GM21423 (cell line): ENCODE measurements at regions not wholly inside any gene's neighbourhood (a gene's known extent, or its start where the extent isn't known, plus 50 kb on each side); places are given as distances from the start of the nearest gene placed in this dataset.
"Not testable (repeated sequence)": the region's sequence is repeated elsewhere in the genome, so short reads cannot be mapped to it uniquely, and the experiment has no call there.

Experiments used
- ATAC-seq: cut with Tn5 transposase; IDR thresholded peaks from one replicate; pipeline ENCODE4 v1.9.1; 2021; ENCODE audit warnings: mild to moderate bottlenecking, moderate library complexity; ENCODE audit not compliant: unreplicated experiment

DNA sequence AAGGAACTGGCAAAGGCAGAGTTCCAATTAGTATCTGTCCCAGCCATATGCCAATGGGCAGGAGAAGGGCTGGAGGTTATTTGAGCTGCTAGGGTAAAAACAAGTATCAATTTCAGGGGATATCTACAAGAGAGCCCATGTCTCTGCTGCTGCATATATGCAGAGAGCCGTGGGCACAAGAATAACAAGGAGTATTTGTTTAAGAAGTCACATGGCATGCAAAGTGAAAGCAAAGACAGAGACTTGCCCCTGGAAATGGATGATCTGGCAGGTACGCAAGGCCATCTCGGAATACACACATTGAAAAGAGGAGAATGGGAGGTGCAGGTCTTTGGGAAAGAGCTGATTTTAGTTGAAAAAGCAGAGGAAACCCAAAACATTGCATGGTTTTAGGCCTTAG, 170.6 kb downstream of the EVA1A start:
- ATAC-seq = no peak

DNA sequence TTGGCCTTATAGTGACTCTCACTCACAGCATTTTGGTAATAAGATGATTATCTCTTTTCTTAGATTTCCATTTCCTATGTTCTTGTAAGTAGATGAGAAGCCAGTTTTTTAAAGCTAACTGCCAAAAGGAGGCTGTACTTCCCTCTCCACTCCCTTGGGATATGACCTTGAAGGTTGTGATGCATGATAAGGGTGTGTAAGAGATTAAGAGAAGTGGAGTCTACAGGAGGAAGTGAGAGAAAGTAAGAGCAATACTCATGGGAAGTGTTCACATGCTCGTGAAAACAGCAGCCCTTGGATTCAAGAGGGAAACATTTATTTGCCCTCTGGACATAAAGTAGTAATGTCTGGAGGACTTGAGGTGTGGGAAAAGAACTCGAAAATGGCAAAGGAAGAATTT, 171.5 kb downstream of the EVA1A start:
- no peak for ATAC-seq

DNA sequence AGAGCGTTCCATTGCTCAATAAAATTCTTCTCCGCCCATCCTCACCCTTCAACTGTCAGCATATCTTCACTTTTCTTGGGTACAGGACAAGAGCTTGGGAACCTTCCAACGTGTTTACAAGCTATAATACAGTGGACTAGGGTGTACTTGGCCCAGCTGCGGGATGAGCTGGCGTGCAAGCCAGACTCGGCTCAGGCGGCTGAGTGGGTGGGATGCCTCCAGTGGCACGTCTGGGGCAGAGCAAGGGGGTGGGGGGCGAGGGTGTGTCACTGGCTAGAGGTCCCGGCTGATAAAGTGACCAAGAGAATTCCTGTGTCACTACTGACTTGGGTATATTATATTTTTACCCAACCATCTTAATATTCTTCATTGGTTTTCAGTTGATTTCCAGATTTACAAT, 179.7 kb downstream of the EVA1A start:
- ATAC-seq = no peak

DNA sequence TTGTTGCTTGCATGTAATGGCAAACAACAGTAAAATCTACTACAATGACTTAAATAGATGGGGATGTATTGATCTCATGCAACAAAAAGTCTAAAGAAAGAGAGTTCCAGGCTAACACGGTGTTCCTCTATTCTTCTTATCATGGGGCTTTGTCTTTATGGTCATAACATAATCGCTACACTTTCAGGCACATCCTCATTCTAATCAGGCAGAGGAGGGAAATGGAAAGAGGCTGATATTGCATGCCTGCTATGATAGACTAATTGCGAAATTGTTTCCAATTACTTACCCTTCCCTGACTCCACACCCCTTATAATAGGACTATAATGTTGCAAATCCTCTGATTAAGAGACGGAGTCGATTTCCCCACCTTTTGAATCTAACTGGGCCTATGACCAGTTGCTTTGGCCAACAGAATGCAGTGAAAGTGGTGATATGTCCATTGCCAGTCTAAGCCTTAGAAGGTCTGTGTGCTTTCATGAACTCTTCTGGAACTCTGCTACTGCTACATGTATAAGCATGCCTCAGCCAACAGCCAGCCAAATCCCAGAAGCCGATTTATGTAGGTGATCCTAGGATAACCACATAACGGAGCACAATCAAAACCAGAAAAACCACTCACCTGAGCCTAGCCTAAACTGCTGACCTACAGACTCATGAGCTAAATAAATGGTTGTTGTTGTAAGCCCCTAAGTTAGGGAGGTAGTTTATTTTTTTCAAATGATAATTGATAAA, 180.3 kb upstream of the TACR1 start:
- ATAC-seq = no peak

DNA sequence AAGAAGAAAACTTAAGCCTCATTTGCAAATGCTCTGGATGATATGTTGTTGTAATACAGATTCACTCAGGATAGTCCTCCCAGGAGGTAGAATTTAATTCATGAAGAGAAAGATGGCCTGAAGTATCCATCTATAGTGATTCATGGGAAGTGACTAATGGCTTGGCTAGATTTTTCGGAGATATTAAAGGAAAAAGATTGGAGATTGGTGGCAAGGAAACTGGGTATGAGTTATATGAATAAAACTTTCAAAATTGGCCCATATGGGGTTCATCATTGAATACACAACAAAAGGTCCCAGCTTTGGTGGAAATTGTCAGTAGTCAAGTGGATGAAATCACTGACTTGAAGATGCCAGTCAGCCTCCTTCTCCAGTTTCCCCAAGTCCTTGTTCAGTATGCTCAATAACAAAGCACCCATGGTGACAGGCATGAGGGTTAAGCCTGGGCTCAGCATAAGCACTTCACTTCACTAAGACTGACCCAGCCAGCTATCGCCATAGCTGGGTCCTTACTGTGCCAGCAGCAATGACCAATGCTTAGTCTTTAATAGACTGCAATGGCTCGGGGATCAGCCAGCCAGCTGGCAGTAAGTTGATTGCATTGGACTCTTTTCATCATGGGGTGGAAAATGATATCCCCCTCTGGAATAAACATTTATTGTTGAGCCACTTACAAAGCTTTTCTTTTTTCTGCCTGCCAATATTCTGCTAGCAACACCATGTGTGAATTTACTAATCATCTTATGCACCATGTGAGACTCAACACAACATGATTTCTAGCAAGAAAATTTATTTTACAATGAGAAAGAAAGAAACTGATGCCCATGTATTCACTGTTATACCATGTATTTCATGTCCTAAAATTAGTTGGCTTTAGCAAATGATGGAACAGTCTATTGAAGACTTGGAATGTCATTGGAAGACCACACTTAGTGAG, 176.6 kb upstream of the TACR1 start:
- ATAC-seq = no peak

DNA sequence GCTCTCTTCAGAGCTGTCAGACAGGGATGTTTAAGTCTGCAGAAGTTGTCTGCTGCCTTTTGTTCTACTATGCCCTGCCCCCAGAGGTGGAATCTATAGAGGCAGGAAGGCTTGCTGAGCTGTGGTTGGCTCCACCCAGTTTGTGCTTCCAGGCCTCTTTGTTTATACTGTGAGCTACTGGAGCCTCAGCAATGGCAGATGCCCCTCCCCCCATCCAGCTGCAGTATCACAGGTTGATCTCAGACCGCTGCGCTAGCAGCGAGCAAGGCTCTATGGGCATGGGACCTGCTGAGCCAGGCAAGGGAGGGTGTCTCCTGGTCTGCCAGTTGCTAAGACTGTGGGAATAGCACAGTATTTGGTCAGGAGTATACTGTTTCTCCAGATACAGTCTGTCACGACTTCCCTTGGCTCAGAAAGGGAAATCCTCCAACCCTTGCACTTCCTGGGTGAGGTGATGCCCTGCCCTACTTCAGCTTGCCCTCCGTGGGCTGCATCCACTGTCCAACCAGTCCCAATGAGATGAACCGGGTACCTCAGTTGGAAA, 175.2 kb upstream of the TACR1 start:
- not testable (repeated sequence) for ATAC-seq

DNA sequence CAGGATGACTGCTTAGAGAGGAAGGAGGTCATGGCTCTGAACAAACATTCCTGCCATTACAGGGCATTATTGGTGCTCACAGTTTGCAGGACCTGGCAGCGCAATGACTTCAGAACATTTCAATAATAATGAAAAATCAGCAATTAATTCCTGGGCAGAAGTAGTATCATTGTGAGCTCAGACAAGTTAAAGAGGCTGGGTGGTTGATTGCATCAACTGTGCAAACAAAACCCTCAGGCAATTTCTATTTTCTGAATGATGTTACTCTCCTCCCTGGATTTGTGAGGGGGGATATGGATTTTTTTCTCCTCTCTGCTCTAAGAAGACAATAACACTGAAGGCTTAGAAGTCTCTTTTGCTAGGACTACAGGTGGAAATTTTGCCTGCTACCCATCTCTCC, 168.1 kb upstream of the TACR1 start:
- ATAC-seq = no peak

DNA sequence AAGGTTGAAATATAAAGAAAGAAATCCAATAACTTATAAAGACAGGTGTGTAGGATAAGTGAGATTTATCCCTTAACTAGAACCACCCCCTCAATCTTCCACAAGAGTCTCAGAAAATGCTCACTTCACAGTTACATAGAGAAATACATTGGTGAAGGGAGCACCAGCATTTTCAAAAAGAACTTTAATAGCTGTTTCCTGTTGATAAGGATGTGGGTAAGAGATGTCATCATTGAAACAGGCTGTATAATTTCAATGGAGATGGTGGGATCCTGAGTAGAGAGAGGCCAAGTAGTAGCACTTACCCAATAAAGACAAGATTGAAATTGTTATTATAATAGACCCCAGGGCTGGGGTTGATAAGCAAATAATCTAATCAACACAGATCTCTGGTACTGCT, 162.2 kb upstream of the TACR1 start:
- ATAC-seq = no peak

DNA sequence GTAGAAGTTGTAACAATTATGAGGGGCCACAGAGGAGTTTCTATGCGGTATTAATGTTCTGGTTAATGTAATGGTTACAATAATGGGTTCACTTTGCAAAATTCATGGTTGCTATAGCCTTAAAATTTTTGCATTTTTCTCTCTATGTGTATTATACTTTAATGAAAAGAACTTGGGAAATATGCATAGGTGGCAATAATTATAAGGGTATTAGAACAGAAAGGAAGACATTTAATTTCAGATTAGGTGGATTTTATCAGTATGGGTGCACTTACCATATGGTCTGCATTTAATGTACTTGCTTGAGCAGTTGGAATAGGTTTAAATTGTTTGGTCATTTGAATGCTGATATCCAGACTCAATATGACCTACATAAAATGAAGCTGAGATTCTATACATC, 161.6 kb upstream of the TACR1 start:
- ATAC-seq = no peak

DNA sequence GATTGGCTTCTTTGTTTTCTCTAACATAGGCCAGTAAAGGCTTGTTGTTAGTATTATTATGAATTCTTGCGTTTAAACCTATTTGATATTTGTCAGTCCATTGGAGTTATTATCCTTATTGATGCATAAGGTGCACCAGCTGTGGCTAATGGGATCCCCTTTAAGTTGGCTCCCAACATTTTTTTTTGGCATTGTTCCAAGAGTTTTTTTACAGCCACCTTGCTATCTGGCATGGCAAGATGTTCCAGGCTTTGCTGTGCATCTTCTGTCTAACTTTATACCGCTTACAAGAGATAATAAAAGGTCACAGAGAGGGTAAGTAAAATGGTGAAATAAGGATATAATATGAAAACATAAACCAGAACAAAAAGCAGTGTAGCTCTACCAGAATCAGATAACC, 157.5 kb upstream of the TACR1 start:
- ATAC-seq = no peak

DNA sequence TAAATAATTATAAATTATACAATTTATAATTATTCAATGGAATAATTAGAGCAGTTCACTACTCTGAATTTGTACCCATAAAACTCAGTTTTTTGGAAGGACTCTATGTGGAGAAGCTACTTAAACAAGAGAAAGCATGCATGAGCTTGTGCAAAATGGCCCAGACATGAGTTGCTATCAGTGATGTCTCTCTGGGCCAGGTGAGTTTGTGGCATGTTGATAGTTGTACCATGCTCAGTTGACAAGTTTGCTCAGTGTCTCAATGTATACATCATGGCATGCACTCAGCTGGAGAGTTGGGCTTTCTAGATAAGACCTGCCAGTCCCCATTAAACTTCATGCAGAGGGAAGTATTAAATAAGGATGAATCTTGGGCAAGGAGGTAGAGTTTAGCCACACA, 153.8 kb upstream of the TACR1 start:
- no peak for ATAC-seq

DNA sequence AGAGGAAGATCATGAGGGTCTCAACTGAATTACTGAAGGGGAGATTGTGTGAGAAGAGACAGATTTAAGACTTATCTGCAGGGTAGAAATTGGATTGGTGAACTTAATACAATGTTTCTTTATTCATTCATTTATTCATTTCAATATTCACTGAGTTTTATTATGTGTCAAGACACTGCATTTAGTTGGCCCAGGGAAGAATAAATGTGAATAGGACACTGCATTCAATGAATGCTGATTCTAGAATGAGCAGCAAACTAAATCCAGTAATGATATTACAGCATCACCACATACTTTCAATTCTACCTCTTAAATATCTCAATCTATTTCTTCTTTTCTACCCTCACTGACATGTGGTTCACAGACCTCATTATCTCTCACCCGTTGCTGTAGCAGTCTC, 149.0 kb upstream of the TACR1 start:
- ATAC-seq = no peak

DNA sequence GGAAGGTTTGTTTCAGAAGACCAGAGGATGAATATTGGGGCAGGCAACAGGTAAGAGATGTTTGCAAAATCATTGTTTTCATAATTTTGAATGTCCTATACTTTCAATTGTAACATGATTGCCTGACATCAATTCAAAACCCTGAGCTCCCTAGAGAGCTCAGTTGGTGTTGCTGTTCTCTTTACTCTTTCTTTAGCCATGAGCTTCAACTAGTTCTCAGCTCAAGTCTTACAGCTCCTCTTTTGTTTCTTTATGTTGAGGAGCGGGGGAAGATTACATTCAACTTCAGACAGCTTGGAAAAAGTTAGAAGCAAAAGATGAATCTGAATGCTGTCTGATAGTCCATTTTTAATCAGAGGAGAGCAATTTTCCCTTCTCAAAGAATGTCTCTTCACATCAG, 144.8 kb upstream of the TACR1 start:
- no peak for ATAC-seq

DNA sequence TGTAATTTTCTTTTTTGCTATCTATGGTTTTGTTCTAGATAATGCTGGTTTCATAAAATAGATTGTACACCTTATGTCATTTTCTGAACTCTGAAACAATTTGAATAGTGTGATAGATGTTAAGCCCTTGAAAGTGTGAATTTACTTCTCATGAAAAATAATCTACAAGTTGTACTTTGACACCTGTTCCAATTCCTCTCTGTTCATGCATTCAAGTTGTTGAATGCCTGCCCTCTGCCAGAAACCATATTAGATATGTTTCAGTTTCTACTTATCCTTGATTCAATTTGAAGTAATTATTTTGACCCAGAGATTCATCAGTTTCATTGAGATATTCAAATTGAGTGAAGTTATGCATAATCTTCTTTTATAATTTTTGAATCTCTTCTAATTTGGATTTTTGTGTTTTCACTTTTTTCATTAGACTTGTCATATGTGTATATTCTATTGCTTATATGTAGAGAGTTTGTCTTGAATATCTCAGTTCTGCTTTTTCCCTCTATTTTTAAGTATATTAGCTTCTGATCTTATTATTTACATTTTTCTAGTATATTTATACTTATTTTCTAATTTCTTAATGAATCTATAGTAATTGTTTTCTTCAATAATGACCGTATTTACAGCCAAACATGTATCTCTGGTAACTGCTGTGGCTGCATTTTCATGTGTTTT, 143.3 kb upstream of the TACR1 start:
- ATAC-seq = no peak

DNA sequence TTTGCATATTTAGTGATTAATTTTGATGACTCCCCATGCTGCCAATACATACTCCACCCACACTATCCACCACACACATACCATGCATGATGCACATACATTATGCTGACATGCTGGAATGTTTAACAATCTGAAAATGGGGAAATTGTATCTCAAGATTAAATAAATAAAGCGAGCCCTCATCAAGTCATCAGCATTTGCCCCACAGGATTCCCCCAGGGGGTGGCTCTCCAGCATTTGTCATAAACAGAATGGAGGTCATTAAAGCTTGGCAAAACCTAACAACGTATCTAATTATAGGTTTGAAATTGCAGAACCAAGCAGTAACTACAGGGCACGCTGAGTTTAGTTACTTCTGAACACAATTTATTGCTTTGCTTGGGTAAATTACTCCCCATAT, 141.2 kb upstream of the TACR1 start:
- no peak for ATAC-seq

DNA sequence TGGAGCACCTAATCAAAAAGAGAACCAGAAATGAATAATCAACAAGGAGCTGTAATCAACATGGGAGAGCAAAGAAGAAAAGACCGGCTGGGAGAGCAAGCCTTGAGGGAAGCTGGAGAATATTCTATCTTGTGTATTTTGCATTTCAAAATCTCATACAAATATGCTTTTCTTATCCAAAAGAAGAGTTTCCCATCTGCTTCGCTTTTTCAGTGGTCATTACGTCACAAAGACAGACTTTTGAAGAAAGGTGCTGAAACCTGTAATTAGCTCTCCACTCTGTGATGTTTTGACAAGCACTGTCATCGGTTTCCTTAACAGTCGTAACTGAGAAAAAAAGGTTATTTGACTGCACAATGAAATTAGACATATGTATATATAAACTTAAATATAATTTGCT, 139.1 kb upstream of the TACR1 start:
- no peak for ATAC-seq

DNA sequence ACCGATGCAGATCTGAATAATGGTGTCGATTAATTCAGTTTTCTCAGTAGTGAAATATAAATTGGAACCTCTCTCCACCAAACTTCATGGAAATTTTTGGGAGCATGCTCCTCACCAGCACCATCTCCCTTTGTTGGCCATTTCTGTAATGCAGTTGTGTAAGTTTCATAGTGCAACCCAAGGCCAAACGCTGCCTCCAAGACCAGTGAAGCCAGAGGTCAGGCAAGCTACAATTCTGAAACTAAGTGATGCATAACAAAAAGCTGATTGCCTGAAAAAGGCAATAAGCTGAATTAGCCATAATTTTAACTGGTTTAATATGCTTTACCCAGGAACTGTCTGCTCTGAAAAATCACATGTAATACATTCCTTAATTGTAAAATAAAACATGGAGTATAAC, 138.3 kb upstream of the TACR1 start:
- no peak for ATAC-seq

DNA sequence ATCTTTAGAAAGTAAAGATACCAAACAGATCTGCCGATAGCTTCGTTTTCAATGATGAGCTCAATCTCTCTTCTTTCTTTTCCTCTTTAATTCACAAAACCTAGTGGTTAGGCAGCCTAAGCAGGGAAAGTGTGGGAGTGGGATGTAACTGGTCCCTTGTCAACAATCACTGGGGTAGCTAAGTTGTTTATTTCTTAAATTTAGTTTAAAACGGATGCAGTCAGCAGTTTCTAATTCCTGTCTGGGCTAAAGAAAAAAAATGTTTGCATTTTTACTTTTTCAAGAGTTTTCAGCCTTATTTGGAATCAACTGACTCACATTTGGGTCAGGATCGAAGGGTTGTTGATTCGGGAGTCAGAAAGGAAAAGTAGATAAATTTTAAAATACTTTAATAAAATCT, 137.7 kb upstream of the TACR1 start:
- ATAC-seq = no peak

DNA sequence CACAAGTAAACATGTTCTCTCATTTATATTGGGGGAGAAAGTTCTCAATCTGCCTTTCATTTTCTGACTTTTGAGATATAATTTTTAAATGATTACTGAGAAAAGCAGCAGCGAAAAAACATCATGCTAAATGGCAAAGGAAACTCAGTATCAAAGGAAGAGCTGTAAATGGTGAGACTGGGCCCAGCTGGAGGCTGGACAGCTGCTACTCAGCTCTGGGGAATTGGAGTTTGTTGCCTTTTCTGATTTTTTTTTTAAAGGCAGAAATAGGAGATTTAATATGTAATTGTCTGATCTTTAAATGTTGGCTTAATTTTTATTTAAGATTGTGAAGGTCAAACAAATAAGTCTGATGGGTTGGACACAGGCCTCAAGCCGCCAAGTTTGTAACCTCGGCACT, 137.1 kb upstream of the TACR1 start:
- no peak for ATAC-seq

DNA sequence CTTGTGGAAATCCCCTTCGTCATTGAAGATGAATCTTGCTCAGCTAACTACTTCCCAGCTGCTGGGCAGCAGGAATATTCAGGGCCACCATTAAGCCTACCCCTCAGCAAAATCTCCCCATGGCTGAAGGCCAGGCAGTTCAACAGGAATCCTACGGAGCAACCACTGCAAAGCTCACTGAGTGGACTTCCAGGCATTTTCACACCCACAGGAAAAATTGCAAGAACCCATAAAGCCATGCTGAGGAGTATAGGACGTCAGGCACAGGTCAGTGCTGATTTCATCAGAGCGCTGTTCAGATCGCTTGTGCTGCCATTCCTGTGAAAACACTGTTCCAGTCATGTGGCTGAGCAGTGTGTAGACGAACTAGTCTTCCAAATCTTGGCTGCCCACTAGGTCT, 134.8 kb upstream of the TACR1 start:
- no peak for ATAC-seq

DNA sequence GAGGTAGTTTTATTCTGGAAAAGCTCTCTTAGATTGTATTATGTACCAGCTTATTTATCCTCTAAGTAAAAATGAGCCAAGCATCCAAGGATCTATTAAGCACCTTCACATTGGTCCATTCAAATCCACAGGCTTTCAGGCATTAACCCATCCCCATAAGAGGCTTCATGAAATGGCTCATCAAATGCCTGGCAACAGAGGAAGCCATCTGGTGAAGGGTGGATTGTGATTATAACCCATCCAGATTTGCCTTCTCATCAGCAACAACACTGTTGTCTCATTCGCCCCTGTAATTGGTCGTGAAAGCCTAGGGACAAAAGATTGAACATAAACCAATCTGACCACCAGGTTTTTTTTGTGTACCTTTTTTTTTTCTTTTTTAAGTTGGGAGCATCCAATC, 134.3 kb upstream of the TACR1 start:
- no peak for ATAC-seq

DNA sequence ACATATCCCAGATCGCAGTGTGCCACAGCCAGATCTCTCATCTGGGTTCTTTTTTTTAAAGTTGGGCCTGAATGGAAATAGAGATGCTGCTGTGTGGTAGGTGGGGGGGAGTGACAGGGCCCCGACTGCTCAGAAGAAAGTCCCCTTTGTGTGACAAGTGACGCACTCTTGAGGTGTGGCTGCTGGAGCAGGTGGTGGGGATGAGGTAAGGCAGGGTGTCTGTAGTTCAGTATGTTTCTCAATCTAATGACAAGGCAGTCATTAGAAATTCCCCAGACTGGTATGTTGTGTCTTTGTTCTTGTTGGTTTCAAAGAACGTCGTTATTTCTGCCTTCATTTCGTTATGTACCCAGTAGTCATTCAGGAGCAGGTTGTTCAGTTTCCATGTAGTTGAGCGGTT, 128.8 kb upstream of the TACR1 start:
- no peak for ATAC-seq
